Prostate gland (tissue), 2 donors: ENCODE measurements at regions not wholly inside any gene's neighbourhood (a gene's known extent, or its start where the extent isn't known, plus 50 kb on each side); places are given as distances from the start of the nearest gene placed in this dataset.

Experiments
- DNase-seq: peaks from one replicate; pipeline ENCODE4 v3.0.0-alpha.2; 2019; ENCODE audit warnings: low spot score
- H3K27ac ChIP-seq, 2 donors: fragments of 200-600 bp; sonication (generic); 2 replicates each; pipeline ENCODE4 v1.5.1; 2017 to 2019
- H3K27me3 ChIP-seq: fragments of 200-600 bp; sonication (generic); replicated peaks from 2 replicates; pipeline ENCODE4 v1.5.1; 2019; ENCODE audit not compliant: insufficient read depth
- H3K36me3 ChIP-seq, 2 donors: fragments of 200-600 bp; sonication (generic); 1 replicate in 1 of 2; 2 replicates in 1 of 2; pipeline versions ENCODE4 v1.5.1 to v1.8.1; 2017 to 2019
- H3K4me1 ChIP-seq: fragments of 200-600 bp; sonication (generic); replicated peaks from 2 replicates; pipeline ENCODE4 v1.5.1; 2019
- H3K4me3 ChIP-seq, 2 donors: fragments of 200-600 bp; sonication (generic); 2 replicates each; pipeline ENCODE4 v1.5.1; 2017 to 2019
- H3K9me3 ChIP-seq: fragments of 200-600 bp; sonication (generic); 2 replicates; pipeline ENCODE4 v1.5.1; 2017
- CTCF ChIP-seq, 4 experiments: fragments of 200-600 bp in 2 of 4; fragments of 450-650 bp in 2 of 4; sonication (generic) in 2 of 4; IDR thresholded peaks; 1 replicate in 3 of 4; 2 replicates in 1 of 4; pipeline ENCODE4 v1.5.1; 2016 to 2019; ENCODE audit warnings: antibody characterized with exemption in 4 of 4, mild to moderate bottlenecking in 2 of 4, moderate library complexity in 2 of 4
- POLR2A ChIP-seq: fragments of 450-650 bp; IDR thresholded peaks from one replicate; pipeline ENCODE4 v1.6.1; 2016; ENCODE audit warnings: antibody characterized with exemption, mild to moderate bottlenecking
- POLR2AphosphoS5 ChIP-seq: sonication (generic); formaldehyde crosslinking; IDR thresholded peaks from one replicate; pipeline ENCODE4 v1.6.1; 2017; ENCODE audit warnings: antibody characterized with exemption
- WGBS: methylation state at CpG from one replicate; pipeline ENCODE4 v1.1.5; 2018; 5-methylcytosine and 5-hydroxymethylcytosine counted together
- intact Hi-C: fragments of 100-400 bp; cut with DNase I; formaldehyde crosslinking; loops from one replicate; pipeline ENCODE4 v1.14.2; 2022

GRCh38 chr4:45324455-45325417 is 598.4 kb upstream of the GNPDA2 start:
- no peaks in the 10 kb centered on the region for H3K27me3 ChIP-seq
- no peak overlapping the region for H3K27ac ChIP-seq
- H3K36me3 ChIP-seq: no peaks in the 10 kb centered on the region
- intact Hi-C loops: no loop called here
- H3K4me3 ChIP-seq: no peak overlapping the region
- no peaks in the 10 kb centered on the region for H3K9me3 ChIP-seq
- no peak for DNase-seq
- H3K4me1 ChIP-seq: no peaks in the 10 kb centered on the region
- TF ChIP-seq POLR2AphosphoS5 (no peak), CTCF (IDR thresholded peaks at IDR 0.05) (no peak), POLR2A (no peak)
- 80% methylated on average over 6 of the region's 6 CpGs for WGBS

GRCh38 chr4:45323453-45324058 is 597.2 kb upstream of the GNPDA2 start:
- TF ChIP-seq CTCF (IDR thresholded peaks at IDR 0.05) (no peak), POLR2A (no peak), POLR2AphosphoS5 (no peak)
- no peak overlapping the region for H3K4me3 ChIP-seq
- H3K9me3 ChIP-seq: no peaks in the 10 kb centered on the region
- no peaks in the 10 kb centered on the region for H3K4me1 ChIP-seq
- intact Hi-C loops: no loop called here
- WGBS: 79% methylated on average over 2 of the region's 2 CpGs
- H3K36me3 ChIP-seq: no peaks in the 10 kb centered on the region
- no peak overlapping the region for H3K27ac ChIP-seq
- DNase-seq: no peak
- H3K27me3 ChIP-seq: no peaks in the 10 kb centered on the region

- no peak overlapping the region for H3K4me3 ChIP-seq
- H3K4me1 ChIP-seq: no peaks in the 10 kb centered on the region
- H3K9me3 ChIP-seq: no peaks in the 10 kb centered on the region
- intact Hi-C loops: no loop called here
- no peak for TF ChIP-seq POLR2AphosphoS5
- no peak for TF ChIP-seq POLR2A
- TF ChIP-seq CTCF (IDR thresholded peaks at IDR 0.05): no peak
- H3K27me3 ChIP-seq: no peaks in the 10 kb centered on the region
- H3K27ac ChIP-seq: no peak overlapping the region
- no peak for DNase-seq
- H3K36me3 ChIP-seq: no peaks in the 10 kb centered on the region
- 69% methylated on average over 1 of the region's 1 CpG for WGBS
Observed at GRCh38 chr4:45317739-45318138, 591.4 kb upstream of the GNPDA2 start.

- DNase-seq: no peak
- no peak for TF ChIP-seq POLR2A
- TF ChIP-seq POLR2AphosphoS5: no peak
- no peak for TF ChIP-seq CTCF (IDR thresholded peaks at IDR 0.05)
- Histone ChIP-seq H3K9me3 (no peaks in the 10 kb centered on the region), H3K27ac (no peak overlapping the region), H3K4me1 (no peaks in the 10 kb centered on the region), H3K36me3 (no peaks in the 10 kb centered on the region), H3K27me3 (no peaks in the 10 kb centered on the region), H3K4me3 (no peak overlapping the region)
- intact Hi-C loops: no loop called here
- WGBS: 36% methylated on average over 2 of the region's 2 CpGs
Observed at GRCh38 chr4:45317276-45317675, 590.9 kb upstream of the GNPDA2 start.
